ENCODE measurements at regions not wholly inside any gene's neighbourhood (a gene's known extent, or its start where the extent isn't known, plus 50 kb on each side); places are given as distances from the start of the nearest gene placed in this dataset.

DNA sequence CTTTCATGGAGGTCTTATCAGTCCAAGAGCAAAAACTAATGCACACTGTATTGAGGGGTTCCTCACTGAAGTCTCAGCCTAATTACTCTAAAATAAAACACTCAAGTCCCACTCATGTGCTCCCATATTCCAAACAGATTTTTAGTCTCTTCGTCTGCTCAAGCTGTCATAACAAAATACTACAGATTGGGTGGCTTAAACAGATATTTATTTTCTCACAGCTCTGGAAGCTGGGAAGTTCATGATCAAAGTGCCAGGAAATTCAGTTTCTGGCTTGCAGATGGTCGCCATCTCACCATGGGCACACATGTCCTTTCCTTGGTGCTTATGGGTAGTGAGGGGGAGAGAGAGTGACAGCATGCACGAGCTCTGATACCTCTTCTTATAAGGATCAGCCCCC lies 147.5 kb downstream of the ANXA2 start:
- Histone ChIP-seq H3K27ac (ENCODE audit: low read length) (no peak overlapping the region), H3K9ac (ENCODE audit: low read length) (no peak overlapping the region), H3K27me3 (ENCODE audit: control insufficient read depth, insufficient read depth, low read length) (no peaks in the 10 kb centered on the region), H3K4me3 (ENCODE audit: low read length) (no peak overlapping the region), H3K36me3 (ENCODE audit: control insufficient read depth, low read depth, low read length) (no peaks in the 10 kb centered on the region), H3K9me3 (ENCODE audit: control insufficient read depth, low read depth, low read length) (no peaks in the 10 kb centered on the region), H3K4me1 (ENCODE audit: control insufficient read depth, low read depth, low read length) (no peaks in the 10 kb centered on the region)

GRCh38 chr15:60251300-60252070 lies 146.3 kb downstream of the ANXA2 start:
- Histone ChIP-seq H3K9ac (ENCODE audit: low read length) (no peak overlapping the region), H3K4me3 (ENCODE audit: low read length) (no peak overlapping the region), H3K27ac (ENCODE audit: low read length) (no peak overlapping the region), H3K9me3 (ENCODE audit: control insufficient read depth, low read depth, low read length) (no peaks in the 10 kb centered on the region), H3K4me1 (ENCODE audit: control insufficient read depth, low read depth, low read length) (no peaks in the 10 kb centered on the region), H3K36me3 (ENCODE audit: control insufficient read depth, low read depth, low read length) (no peaks in the 10 kb centered on the region), H3K27me3 (ENCODE audit: control insufficient read depth, insufficient read depth, low read length) (no peaks in the 10 kb centered on the region)

- H3K4me3 ChIP-seq (ENCODE audit: low read length): no peak overlapping the region
- H3K36me3 ChIP-seq (ENCODE audit: control insufficient read depth, low read depth, low read length): no peaks in the 10 kb centered on the region
Observed at GRCh38 chr15:60254416-60254815, 143.4 kb downstream of the ANXA2 start.

DNA sequence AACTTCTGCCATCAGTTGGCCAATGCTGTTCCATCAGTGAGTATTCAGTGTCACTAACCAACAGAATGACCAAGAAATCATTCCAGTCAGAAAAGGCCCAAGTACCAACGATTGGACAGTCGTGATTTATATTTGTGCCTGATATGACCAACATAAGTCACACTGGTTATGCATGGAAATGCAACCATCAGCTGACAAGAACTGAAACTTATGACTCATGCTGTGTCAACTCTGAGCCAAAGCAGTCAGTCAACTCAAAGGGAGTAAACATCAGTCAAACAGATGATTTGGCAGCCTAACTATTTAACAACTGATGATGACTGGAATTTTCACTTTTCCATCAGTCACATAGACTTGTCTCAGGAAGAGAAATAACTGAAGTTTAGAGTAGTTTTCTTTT lies 142.4 kb downstream of the ANXA2 start:
- Histone ChIP-seq H3K4me3 (ENCODE audit: low read length) (no peak overlapping the region), H3K4me1 (ENCODE audit: control insufficient read depth, low read depth, low read length) (no peaks in the 10 kb centered on the region), H3K27me3 (ENCODE audit: control insufficient read depth, insufficient read depth, low read length) (no peaks in the 10 kb centered on the region), H3K9me3 (ENCODE audit: control insufficient read depth, low read depth, low read length) (no peaks in the 10 kb centered on the region), H3K9ac (ENCODE audit: low read length) (no peak overlapping the region), H3K27ac (ENCODE audit: low read length) (no peak overlapping the region), H3K36me3 (ENCODE audit: control insufficient read depth, low read depth, low read length) (no peaks in the 10 kb centered on the region)

More at GRCh38 chr15:60254416-60254815, 143.4 kb downstream of the ANXA2 start:
- Histone ChIP-seq H3K9me3 (ENCODE audit: control insufficient read depth, low read depth, low read length) (no peaks in the 10 kb centered on the region), H3K4me1 (ENCODE audit: control insufficient read depth, low read depth, low read length) (no peaks in the 10 kb centered on the region), H3K9ac (ENCODE audit: low read length) (no peak overlapping the region), H3K27me3 (ENCODE audit: control insufficient read depth, insufficient read depth, low read length) (no peaks in the 10 kb centered on the region), H3K27ac (ENCODE audit: low read length) (no peak overlapping the region)

DNA sequence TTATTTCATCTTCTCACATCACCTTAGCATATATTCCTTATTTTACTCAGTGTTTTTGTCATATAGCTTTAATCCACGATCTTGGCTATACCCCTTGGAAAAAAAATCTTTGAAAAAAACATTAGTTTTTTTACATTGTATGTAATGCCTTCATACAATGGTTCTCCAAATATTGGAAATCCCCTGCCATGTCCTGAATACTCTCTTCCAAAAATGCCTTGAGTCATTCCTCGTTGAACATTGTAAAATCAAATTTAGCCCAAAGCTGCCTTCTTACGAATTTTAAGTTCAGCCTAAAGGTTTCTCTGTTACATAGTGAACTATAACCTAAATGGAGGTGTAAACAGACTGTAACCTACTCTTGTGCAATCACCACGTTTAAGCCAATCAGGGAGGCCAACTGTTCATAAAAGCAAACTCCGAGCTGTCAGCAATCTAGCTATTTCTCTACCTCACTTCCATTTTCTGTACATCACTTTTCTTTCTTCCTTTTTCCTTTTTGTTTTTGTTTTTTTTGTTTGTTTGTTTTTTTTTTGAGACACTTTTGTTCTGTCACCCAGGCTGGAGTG lies 140.1 kb downstream of the ANXA2 start:
- Histone ChIP-seq H3K4me3 (ENCODE audit: low read length) (no peak overlapping the region), H3K4me1 (ENCODE audit: control insufficient read depth, low read depth, low read length) (no peaks in the 10 kb centered on the region), H3K27ac (ENCODE audit: low read length) (no peak overlapping the region), H3K36me3 (ENCODE audit: control insufficient read depth, low read depth, low read length) (no peaks in the 10 kb centered on the region), H3K9ac (ENCODE audit: low read length) (no peak overlapping the region), H3K27me3 (ENCODE audit: control insufficient read depth, insufficient read depth, low read length) (no peaks in the 10 kb centered on the region), H3K9me3 (ENCODE audit: control insufficient read depth, low read depth, low read length) (no peaks in the 10 kb centered on the region)

- no peaks in the 10 kb centered on the region for H3K9me3 ChIP-seq (ENCODE audit: control insufficient read depth, low read depth, low read length)
- H3K27ac ChIP-seq (ENCODE audit: low read length): no peak overlapping the region
- H3K4me1 ChIP-seq (ENCODE audit: control insufficient read depth, low read depth, low read length): no peaks in the 10 kb centered on the region
- H3K27me3 ChIP-seq (ENCODE audit: control insufficient read depth, insufficient read depth, low read length): no peaks in the 10 kb centered on the region
- no peak overlapping the region for H3K9ac ChIP-seq (ENCODE audit: low read length)
- H3K4me3 ChIP-seq (ENCODE audit: low read length): no peak overlapping the region
- H3K36me3 ChIP-seq (ENCODE audit: control insufficient read depth, low read depth, low read length): no peaks in the 10 kb centered on the region
Observed at GRCh38 chr15:60259469-60259868, 138.3 kb downstream of the ANXA2 start.

- no peaks in the 10 kb centered on the region for H3K9me3 ChIP-seq (ENCODE audit: control insufficient read depth, low read depth, low read length)
- no peaks in the 10 kb centered on the region for H3K27me3 ChIP-seq (ENCODE audit: control insufficient read depth, insufficient read depth, low read length)
- no peak overlapping the region for H3K4me3 ChIP-seq (ENCODE audit: low read length)
- no peaks in the 10 kb centered on the region for H3K4me1 ChIP-seq (ENCODE audit: control insufficient read depth, low read depth, low read length)
- no peak overlapping the region for H3K27ac ChIP-seq (ENCODE audit: low read length)
- no peaks in the 10 kb centered on the region for H3K36me3 ChIP-seq (ENCODE audit: control insufficient read depth, low read depth, low read length)
- H3K9ac ChIP-seq (ENCODE audit: low read length): no peak overlapping the region
Observed at GRCh38 chr15:60264088-60264487, 133.7 kb downstream of the ANXA2 start.

DNA sequence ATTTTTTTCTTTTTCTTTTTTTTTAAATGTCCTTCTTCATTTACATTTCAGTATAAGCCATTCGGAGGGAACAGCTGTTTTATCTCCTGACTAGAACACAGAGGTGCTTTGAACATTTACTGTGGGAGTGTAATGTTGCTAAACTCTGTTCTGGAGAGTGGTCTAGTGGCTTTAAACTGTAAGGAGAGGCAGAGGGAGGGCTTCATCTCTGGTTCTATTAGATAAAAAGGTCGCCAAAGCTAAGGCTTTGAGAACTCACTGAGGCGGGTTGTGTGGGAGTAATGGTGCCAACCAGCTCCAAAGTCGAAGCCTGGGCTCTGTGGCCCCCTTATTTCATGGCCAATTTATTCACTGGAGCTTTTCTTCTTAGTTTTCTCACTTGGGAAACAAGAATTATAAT lies 133.2 kb downstream of the ANXA2 start:
- no peaks in the 10 kb centered on the region for H3K27me3 ChIP-seq (ENCODE audit: control insufficient read depth, insufficient read depth, low read length)
- no peak overlapping the region for H3K27ac ChIP-seq (ENCODE audit: low read length)

GRCh38 chr15:60265057-60265456 lies 132.7 kb downstream of the ANXA2 start:
- H3K9ac ChIP-seq (ENCODE audit: low read length): no peak overlapping the region
- H3K4me1 ChIP-seq (ENCODE audit: control insufficient read depth, low read depth, low read length): no peaks in the 10 kb centered on the region
- no peak overlapping the region for H3K4me3 ChIP-seq (ENCODE audit: low read length)
- no peaks in the 10 kb centered on the region for H3K27me3 ChIP-seq (ENCODE audit: control insufficient read depth, insufficient read depth, low read length)
- no peak overlapping the region for H3K27ac ChIP-seq (ENCODE audit: low read length)
- no peaks in the 10 kb centered on the region for H3K36me3 ChIP-seq (ENCODE audit: control insufficient read depth, low read depth, low read length)
- no peaks in the 10 kb centered on the region for H3K9me3 ChIP-seq (ENCODE audit: control insufficient read depth, low read depth, low read length)

More for the DNA sequence above, 133.2 kb downstream of the ANXA2 start:
- H3K9ac ChIP-seq (ENCODE audit: low read length): no peak overlapping the region
- H3K36me3 ChIP-seq (ENCODE audit: control insufficient read depth, low read depth, low read length): no peaks in the 10 kb centered on the region
- no peaks in the 10 kb centered on the region for H3K9me3 ChIP-seq (ENCODE audit: control insufficient read depth, low read depth, low read length)
- no peak overlapping the region for H3K4me3 ChIP-seq (ENCODE audit: low read length)
- no peaks in the 10 kb centered on the region for H3K4me1 ChIP-seq (ENCODE audit: control insufficient read depth, low read depth, low read length)

DNA sequence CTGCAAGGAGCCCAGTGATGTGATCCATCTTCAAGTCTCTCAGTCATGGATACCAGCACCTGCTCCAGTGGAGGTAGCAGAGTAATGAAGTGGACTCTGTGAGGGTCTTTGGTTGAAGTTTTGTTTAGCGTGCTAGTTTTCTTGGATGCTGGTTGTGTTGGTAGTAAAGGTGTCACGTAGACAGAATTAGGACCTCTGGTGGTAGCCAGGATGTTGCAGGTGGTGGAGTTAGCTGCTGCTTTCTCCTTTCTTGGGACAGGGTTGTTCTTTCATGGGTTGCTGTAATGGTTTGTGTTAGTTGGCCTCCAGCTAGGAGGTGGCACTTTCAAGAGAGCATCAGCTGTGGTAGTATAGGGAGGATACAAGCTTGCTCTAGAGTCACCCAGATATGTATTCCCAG lies 125.2 kb downstream of the ANXA2 start:
- Histone ChIP-seq H3K4me3 (ENCODE audit: low read length) (no peak overlapping the region), H3K4me1 (ENCODE audit: control insufficient read depth, low read depth, low read length) (no peaks in the 10 kb centered on the region), H3K9me3 (ENCODE audit: control insufficient read depth, low read depth, low read length) (peaks cover 14% of the 10 kb centered on the region), H3K27me3 (ENCODE audit: control insufficient read depth, insufficient read depth, low read length) (no peaks in the 10 kb centered on the region), H3K27ac (ENCODE audit: low read length) (no peak overlapping the region), H3K36me3 (ENCODE audit: control insufficient read depth, low read depth, low read length) (no peaks in the 10 kb centered on the region), H3K9ac (ENCODE audit: low read length) (no peak overlapping the region)

GRCh38 chr15:60275624-60276023 lies 122.2 kb downstream of the ANXA2 start:
- H3K9ac ChIP-seq (ENCODE audit: low read length): no peak overlapping the region
- H3K36me3 ChIP-seq (ENCODE audit: control insufficient read depth, low read depth, low read length): no peaks in the 10 kb centered on the region
- H3K4me1 ChIP-seq (ENCODE audit: control insufficient read depth, low read depth, low read length): no peaks in the 10 kb centered on the region
- no peaks in the 10 kb centered on the region for H3K27me3 ChIP-seq (ENCODE audit: control insufficient read depth, insufficient read depth, low read length)
- no peak overlapping the region for H3K4me3 ChIP-seq (ENCODE audit: low read length)
- peaks cover 14% of the 10 kb centered on the region for H3K9me3 ChIP-seq (ENCODE audit: control insufficient read depth, low read depth, low read length)
- H3K27ac ChIP-seq (ENCODE audit: low read length): no peak overlapping the region

DNA sequence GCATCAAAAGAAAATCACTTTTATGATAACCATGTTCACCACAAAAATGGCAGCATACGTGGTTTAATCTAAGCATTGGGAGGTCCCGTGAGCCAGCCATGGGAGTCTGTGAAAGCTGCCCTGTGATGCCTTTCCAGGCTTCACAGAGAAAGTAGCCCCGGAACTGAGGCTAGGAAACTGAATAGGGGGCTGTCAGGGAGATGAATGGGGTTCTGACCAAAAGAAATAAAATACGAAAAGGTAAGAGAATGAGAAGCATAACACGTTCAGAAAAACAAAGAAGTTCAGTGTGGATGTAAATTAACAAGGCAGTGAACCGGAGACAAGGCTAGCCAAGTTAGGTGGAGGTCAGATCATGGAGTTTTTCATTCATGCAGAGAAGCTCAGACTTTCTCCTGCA lies 118.9 kb downstream of the ANXA2 start:
- no peak overlapping the region for H3K4me3 ChIP-seq (ENCODE audit: low read length)
- no peaks in the 10 kb centered on the region for H3K4me1 ChIP-seq (ENCODE audit: control insufficient read depth, low read depth, low read length)
- no peak overlapping the region for H3K9ac ChIP-seq (ENCODE audit: low read length)
- H3K36me3 ChIP-seq (ENCODE audit: control insufficient read depth, low read depth, low read length): no peaks in the 10 kb centered on the region
- H3K27ac ChIP-seq (ENCODE audit: low read length): no peak overlapping the region
- no peaks in the 10 kb centered on the region for H3K27me3 ChIP-seq (ENCODE audit: control insufficient read depth, insufficient read depth, low read length)
- H3K9me3 ChIP-seq (ENCODE audit: control insufficient read depth, low read depth, low read length): peaks cover 14% of the 10 kb centered on the region
